K562 (cell line): ENCODE measurements at regions not wholly inside any gene's neighbourhood (a gene's known extent, or its start where the extent isn't known, plus 50 kb on each side); places are given as distances from the start of the nearest gene placed in this dataset.

Experiments used
- ATAC-seq: fragments of 200-7000 bp; cut with Tn5 transposase; 3 replicates; pipeline ENCODE4 v1.9.1; 2020; ENCODE audit warnings: moderate library complexity
- BruUV-seq: library from RNA; stranded (reverse); fragments of 400-500 nt; replicated peaks from 2 replicates; lab custom pipeline; 2021; lab: Mats Ljungman, UMichigan
- CTCF ChIA-PET: fragments of 300-600 bp; formaldehyde crosslinking; extraction: SDS; loops from one replicate; lab custom pipeline; 2021; ENCODE audit warnings: low intra/inter-chr PET ratio; lab: Yijun Ruan, JAX
- POLR2A ChIA-PET: fragments of 300-600, 350-650 bp; sonication (Branson Sonifier 250); formaldehyde crosslinking; extraction: SDS; loops from one replicate; lab custom pipeline; 2021; ENCODE audit warnings: antibody characterized with exemption, inconsistent platforms; lab: Yijun Ruan, JAX
- DNase-seq, 4 experiments: peaks; one replicate each; pipeline versions ENCODE4 v3.0.0 to v3.0.0-alpha.2; 2011 to 2018; ENCODE audit warnings: low spot score in 3 of 4, mixed read lengths in 3 of 4; ENCODE audit errors: extremely low read depth in 1 of 4
- FAIRE-seq: peaks from 2 replicates; lab custom pipeline; 2011; peaks lifted over from hg19 to GRCh38; lab: Jason Lieb, UNC
- H2AFZ ChIP-seq: 2 replicates; pipeline ENCODE4 v1.6.0; 2011; ENCODE audit warnings: low read depth, low read length, control low read depth, inconsistent platforms
- H3K27ac ChIP-seq: fragments of 200-600 bp; 3 replicates; pipeline ENCODE4 v1.8.0; 2011; ENCODE audit warnings: low read depth, mild to moderate bottlenecking, control low read depth, inconsistent platforms, low read length, moderate library complexity, mixed read lengths; ENCODE audit errors: extremely low read depth
- H3K27me3 ChIP-seq, 2 experiments: fragments of 300-600 bp in 1 of 2; 2 replicates in 1 of 2; 3 replicates in 1 of 2; pipeline versions ENCODE4 v1.6.0 to v1.8.0; 2011; ENCODE audit warnings: inconsistent platforms in 2 of 2, low read length in 2 of 2, mild to moderate bottlenecking in 1 of 2, mixed read lengths in 1 of 2, moderate library complexity in 1 of 2; ENCODE audit not compliant: control insufficient read depth in 2 of 2, insufficient read depth in 2 of 2
- H3K36me3 ChIP-seq: fragments of 300-600 bp; 3 replicates; pipeline ENCODE4 v1.8.0; 2011; ENCODE audit warnings: mild to moderate bottlenecking, low read length, inconsistent platforms; ENCODE audit not compliant: control insufficient read depth, insufficient read depth
- H3K4me1 ChIP-seq, 2 experiments: fragments of 200-600 bp in 1 of 2; replicated peaks in 1 of 2; 2 replicates in 1 of 2; 3 replicates in 1 of 2; pipeline versions ENCODE4 v1.5.1 to v1.8.0; 2011; ENCODE audit warnings: inconsistent platforms in 2 of 2, low read length in 2 of 2, mild to moderate bottlenecking in 1 of 2, mixed read lengths in 1 of 2, moderate library complexity in 1 of 2; ENCODE audit not compliant: control insufficient read depth in 2 of 2, insufficient read depth in 2 of 2
- H3K4me2 ChIP-seq: 2 replicates; pipeline ENCODE4 v1.6.1; 2011; ENCODE audit warnings: low read length, control low read depth, inconsistent platforms, mixed read lengths; ENCODE audit not compliant: insufficient read depth
- H3K4me3 ChIP-seq: fragments of 200-600 bp; sonication (generic), shearing (Covaris generic); 2 replicates; pipeline ENCODE4 v1.5.1; 2016; ENCODE audit warnings: control low read depth, inconsistent platforms
- H3K79me2 ChIP-seq: fragments of 200-600 bp; 3 replicates; pipeline ENCODE4 v1.8.0; 2011; ENCODE audit warnings: low read length, inconsistent platforms; ENCODE audit not compliant: control insufficient read depth, insufficient read depth
- H3K9ac ChIP-seq, 2 experiments: 2 replicates each; pipeline versions ENCODE4 v1.6.0 to v1.6.1; 2011; ENCODE audit warnings: low read depth in 2 of 2, low read length in 2 of 2, control low read depth in 1 of 2, inconsistent platforms in 1 of 2, mild to moderate bottlenecking in 1 of 2, mixed read lengths in 1 of 2; ENCODE audit not compliant: insufficient read depth in 1 of 2
- H3K9me1 ChIP-seq: one replicate; pipeline ENCODE4 v1.6.0; 2011; ENCODE audit warnings: inconsistent platforms, mild to moderate bottlenecking, low read length, moderate library complexity; ENCODE audit not compliant: control insufficient read depth, insufficient read depth
- H3K9me3 ChIP-seq: replicated peaks from 2 replicates; pipeline ENCODE4 v1.5.1; 2011; ENCODE audit warnings: low read depth, low read length, inconsistent platforms; ENCODE audit not compliant: control insufficient read depth, insufficient read depth
- H4K20me1 ChIP-seq: replicated peaks from 2 replicates; pipeline ENCODE4 v1.6.1; 2011; ENCODE audit warnings: low read length, inconsistent platforms, mixed read lengths; ENCODE audit not compliant: control insufficient read depth, insufficient read depth
- ARID1B ChIP-seq: fragments of 450-650 bp; IDR thresholded peaks from 2 replicates; pipeline ENCODE4 v1.6.1; 2016; ENCODE audit warnings: antibody characterized with exemption, mild to moderate bottlenecking, inconsistent platforms
- BRD4 ChIP-seq: fragments of 200-600 bp; sonication (generic); IDR thresholded peaks from 2 replicates; pipeline ENCODE4 v1.6.1; 2017; ENCODE audit warnings: inconsistent platforms
- ERF ChIP-seq: fragments of 450-650 bp; formaldehyde crosslinking; IDR thresholded peaks from 2 replicates; pipeline ENCODE4 v1.4.0; 2020; ENCODE audit warnings: mild to moderate bottlenecking, mixed read lengths
- ESRRA ChIP-seq: fragments of 450-650 bp; IDR thresholded peaks from 2 replicates; pipeline ENCODE4 v1.6.1; 2014; ENCODE audit warnings: low read depth, mild to moderate bottlenecking, moderate library complexity, borderline replicate concordance
- FOXA3 ChIP-seq, 2 experiments: fragments of 450-650 bp in 1 of 2; sonication (generic) in 1 of 2; formaldehyde crosslinking; IDR thresholded peaks in 1 of 2; conservative IDR thresholded peaks in 1 of 2; 2 replicates each; pipeline versions ENCODE4 v1.4.0 to v1.8.0; 2020 to 2022; ENCODE audit warnings: mild to moderate bottlenecking in 2 of 2, missing genetic modification reagents in 1 of 2
- KAT8 ChIP-seq: fragments of 450-650 bp; IDR thresholded peaks from 2 replicates; pipeline ENCODE4 v1.6.1; 2016; ENCODE audit warnings: low read depth, mild to moderate bottlenecking
- NCOA2 ChIP-seq, 2 experiments: fragments of 450-650 bp; IDR thresholded peaks; 2 replicates each; pipeline ENCODE4 v1.6.1; 2018; ENCODE audit warnings: mild to moderate bottlenecking in 2 of 2, moderate library complexity in 1 of 2; ENCODE audit not compliant: partially characterized antibody in 2 of 2
- NFIC ChIP-seq: fragments of 450-650 bp; IDR thresholded peaks from 2 replicates; pipeline ENCODE4 v1.6.1; 2017; ENCODE audit warnings: mild to moderate bottlenecking, inconsistent platforms
- NONO ChIP-seq, 2 experiments: fragments of 200-400 bp in 1 of 2; fragments of 450-650 bp in 1 of 2; formaldehyde crosslinking in 1 of 2; IDR thresholded peaks; 2 replicates each; pipeline ENCODE4 v1.6.1; 2017; ENCODE audit warnings: low read depth in 2 of 2, mild to moderate bottlenecking in 2 of 2, moderate library complexity in 2 of 2, low read length in 1 of 2
- PHTF2 ChIP-seq: fragments of 250-450 bp; sonication (Bioruptor Pico); IDR thresholded peaks from 2 replicates; pipeline ENCODE4 v1.5.0; 2021; ENCODE audit warnings: mild to moderate bottlenecking
- POLR2B ChIP-seq: fragments of 450-650 bp; IDR thresholded peaks from 2 replicates; pipeline ENCODE4 v1.6.1; 2018; ENCODE audit warnings: low read depth; ENCODE audit not compliant: partially characterized antibody
- PURB ChIP-seq: sonication (generic); formaldehyde crosslinking; IDR thresholded peaks from 2 replicates; pipeline ENCODE4 v1.9.0; 2021; ENCODE audit warnings: low read depth, mild to moderate bottlenecking, missing genetic modification reagents
- RAD21 ChIP-seq, 2 experiments: fragments of 250-450 bp in 1 of 2; fragments of 450-650 bp in 1 of 2; sonication (Bioruptor Pico) in 1 of 2; formaldehyde crosslinking in 1 of 2; IDR thresholded peaks in 1 of 2; conservative IDR thresholded peaks in 1 of 2; 2 replicates each; pipeline versions ENCODE4 v1.4.0 to v1.8.0; 2020 to 2022; ENCODE audit warnings: mild to moderate bottlenecking in 2 of 2, moderate library complexity in 1 of 2
- RBM34 ChIP-seq: fragments of 200-400 bp; formaldehyde crosslinking; IDR thresholded peaks from 2 replicates; pipeline ENCODE4 v1.6.1; 2018; ENCODE audit warnings: low read length, borderline replicate concordance; ENCODE audit not compliant: insufficient read depth
- TCF7 ChIP-seq: sonication (generic); IDR thresholded peaks from 2 replicates; pipeline ENCODE4 v1.6.1; 2016; ENCODE audit warnings: antibody characterized with exemption, borderline replicate concordance
- ZNF699 ChIP-seq: fragments of 250-450 bp; sonication (Bioruptor Pico); IDR thresholded peaks from 2 replicates; pipeline ENCODE4 v1.8.0; 2021; ENCODE audit warnings: mild to moderate bottlenecking, moderate library complexity; ENCODE audit not compliant: insufficient replicate concordance
- WGBS: fragments of 100-300 bp; shearing (Covaris generic); methylation state at CpG from one replicate; pipeline ENCODE4 v1.1.6; 2016; ENCODE audit warnings: low coverage, mixed read lengths; ENCODE audit not compliant: insufficient coverage; ENCODE audit errors: missing lambda C conversion rate; 5-methylcytosine and 5-hydroxymethylcytosine counted together
- in situ Hi-C: fragments of 300-500 bp; cut with MboI; formaldehyde crosslinking; loops from 4 replicates; pipeline ENCODE4 v1.15.0; 2018; ENCODE audit warnings: inconsistent platforms, mixed read lengths
- intact Hi-C: fragments of 100-400 bp; cut with micrococcal nuclease; formaldehyde crosslinking; loops from 2 replicates; pipeline ENCODE4 v1.14.2; 2022
- TF ChIP-seq, protein P1 (sequence below): fragments of 450-650 bp; conservative IDR thresholded peaks from 2 replicates; pipeline ENCODE4 v1.6.1; 2016; ENCODE audit warnings: missing genetic modification characterization, low read depth, mild to moderate bottlenecking, control low read depth, missing compliant biosample characterization
- TF ChIP-seq, protein P2 (sequence below), 2 experiments: IDR thresholded peaks; 2 replicates each; pipeline ENCODE4 v1.6.1; 2011; ENCODE audit warnings: borderline replicate concordance in 1 of 2, control low read depth in 1 of 2, low read depth in 1 of 2, low read length in 1 of 2, mild to moderate bottlenecking in 1 of 2, mixed read lengths in 1 of 2, moderate library complexity in 1 of 2; ENCODE audit not compliant: insufficient read depth in 1 of 2, insufficient read length in 1 of 2, poor library complexity in 1 of 2, severe bottlenecking in 1 of 2; ENCODE audit errors: extremely low read depth in 1 of 2
- TF ChIP-seq, protein P3 (sequence below): sonication (generic); formaldehyde crosslinking; IDR thresholded peaks from 2 replicates; pipeline ENCODE4 v1.9.0; 2022; ENCODE audit warnings: mild to moderate bottlenecking, missing genetic modification reagents

DNA sequence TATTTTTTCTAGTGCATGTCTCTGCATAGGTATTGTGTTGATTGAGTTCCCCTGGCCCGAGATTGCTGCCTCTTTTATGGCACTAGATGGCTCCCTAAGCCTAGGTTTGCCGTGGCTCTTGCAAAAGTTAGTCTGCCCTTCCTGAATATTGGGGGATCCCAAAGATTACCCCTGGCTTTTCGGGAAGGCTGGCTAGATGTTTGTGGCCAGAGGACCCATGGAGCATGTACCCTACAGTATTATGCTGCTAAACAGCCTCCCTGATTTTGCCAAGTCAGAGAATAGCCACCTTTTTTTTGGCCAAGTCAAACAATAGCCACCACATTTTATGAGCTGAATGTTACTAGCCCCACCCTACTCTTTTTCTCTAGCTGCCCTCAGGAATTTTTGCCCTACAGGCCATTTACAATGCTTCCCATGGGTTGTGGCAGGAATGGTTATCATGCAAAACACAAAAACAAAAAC, 343.2 kb downstream of the OLFM3 start:
- no peak for DNase-seq
- H4K20me1 ChIP-seq: no peaks in the 10 kb centered on the region
- in situ Hi-C loops (no loop called here), intact Hi-C loops (no loop called here)
- H3K4me2 ChIP-seq: no peak overlapping the region
- FAIRE-seq: no peak
- TF ChIP-seq NONO (IDR thresholded peaks at IDR 0.05; ENCODE audit: low read depth in 2 of 2, low read length in 1 of 2): no peak
- TF ChIP-seq BRD4: no peak
- no peak for TF ChIP-seq RAD21 (CRISPR knock-in tag; conservative IDR thresholded peaks at IDR 0.05 in 1 of 2, IDR thresholded peaks at IDR 0.05 in 1 of 2)
- TF ChIP-seq POLR2B: no peak
- TF ChIP-seq, protein P1, sequence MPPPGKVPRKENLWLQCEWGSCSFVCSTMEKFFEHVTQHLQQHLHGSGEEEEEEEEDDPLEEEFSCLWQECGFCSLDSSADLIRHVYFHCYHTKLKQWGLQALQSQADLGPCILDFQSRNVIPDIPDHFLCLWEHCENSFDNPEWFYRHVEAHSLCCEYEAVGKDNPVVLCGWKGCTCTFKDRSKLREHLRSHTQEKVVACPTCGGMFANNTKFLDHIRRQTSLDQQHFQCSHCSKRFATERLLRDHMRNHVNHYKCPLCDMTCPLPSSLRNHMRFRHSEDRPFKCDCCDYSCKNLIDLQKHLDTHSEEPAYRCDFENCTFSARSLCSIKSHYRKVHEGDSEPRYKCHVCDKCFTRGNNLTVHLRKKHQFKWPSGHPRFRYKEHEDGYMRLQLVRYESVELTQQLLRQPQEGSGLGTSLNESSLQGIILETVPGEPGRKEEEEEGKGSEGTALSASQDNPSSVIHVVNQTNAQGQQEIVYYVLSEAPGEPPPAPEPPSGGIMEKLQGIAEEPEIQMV (tag): no peak
- no peak for TF ChIP-seq ERF (CRISPR knock-in tag)
- no peak for TF ChIP-seq NCOA2 (IDR thresholded peaks at IDR 0.05; ENCODE audit: partially characterized antibody in 2 of 2)
- TF ChIP-seq, protein P2, sequence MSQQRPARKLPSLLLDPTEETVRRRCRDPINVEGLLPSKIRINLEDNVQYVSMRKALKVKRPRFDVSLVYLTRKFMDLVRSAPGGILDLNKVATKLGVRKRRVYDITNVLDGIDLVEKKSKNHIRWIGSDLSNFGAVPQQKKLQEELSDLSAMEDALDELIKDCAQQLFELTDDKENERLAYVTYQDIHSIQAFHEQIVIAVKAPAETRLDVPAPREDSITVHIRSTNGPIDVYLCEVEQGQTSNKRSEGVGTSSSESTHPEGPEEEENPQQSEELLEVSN (IDR thresholded peaks at IDR 0.05; ENCODE audit: borderline replicate concordance in 1 of 2, extremely low read depth in 1 of 2, insufficient read depth in 1 of 2, insufficient read length in 1 of 2, low read depth in 1 of 2, low read length in 1 of 2, poor library complexity in 1 of 2, severe bottlenecking in 1 of 2): no peak
- TF ChIP-seq PHTF2 (CRISPR knock-in tag): no peak
- TF ChIP-seq ESRRA: no peak
- TF ChIP-seq KAT8: no peak
- TF ChIP-seq ZNF699: no peak
- no peak for TF ChIP-seq RBM34
- TF ChIP-seq FOXA3 (CRISPR knock-in tag; conservative IDR thresholded peaks at IDR 0.05 in 1 of 2, IDR thresholded peaks at IDR 0.05 in 1 of 2): no peak
- TF ChIP-seq PURB: no peak
- TF ChIP-seq, protein P3, sequence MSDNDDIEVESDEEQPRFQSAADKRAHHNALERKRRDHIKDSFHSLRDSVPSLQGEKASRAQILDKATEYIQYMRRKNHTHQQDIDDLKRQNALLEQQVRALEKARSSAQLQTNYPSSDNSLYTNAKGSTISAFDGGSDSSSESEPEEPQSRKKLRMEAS: no peak
- no peak for TF ChIP-seq TCF7
- no peak for TF ChIP-seq NFIC
- no peak for TF ChIP-seq ARID1B
- H2AFZ ChIP-seq: no peak overlapping the region
- ChIA-PET POLR2A (no interaction called here), CTCF (no interaction called here)
- no peaks in the 10 kb centered on the region for H3K79me2 ChIP-seq
- no peak overlapping the region for H3K4me3 ChIP-seq
- no peaks in the 10 kb centered on the region for H3K27me3 ChIP-seq
- H3K36me3 ChIP-seq: no peaks in the 10 kb centered on the region
- H3K4me1 ChIP-seq: no peaks in the 10 kb centered on the region
- 2% methylated on average over 3 of the region's 3 CpGs for WGBS
- H3K9me1 ChIP-seq: no peaks in the 10 kb centered on the region
- no peak for ATAC-seq
- no peak overlapping the region for H3K27ac ChIP-seq
- no TSS peak for BruUV-seq
- H3K9me3 ChIP-seq: no peaks in the 10 kb centered on the region
- no peak overlapping the region for H3K9ac ChIP-seq
